HG02840 (cell line): ENCODE measurements at regions not wholly inside any gene's neighbourhood (a gene's known extent, or its start where the extent isn't known, plus 50 kb on each side); places are given as distances from the start of the nearest gene placed in this dataset.
"Not testable (repeated sequence)": the region's sequence is repeated elsewhere in the genome, so short reads cannot be mapped to it uniquely, and the experiment has no call there.

ENCODE experiments used
- ATAC-seq: cut with Tn5 transposase; IDR thresholded peaks from one replicate; pipeline ENCODE4 v1.9.1; 2021; ENCODE audit warnings: mild to moderate bottlenecking, moderate library complexity, moderate number of reproducible peaks; ENCODE audit not compliant: unreplicated experiment, low FRiP score

- ATAC-seq, result no peak
Observed at GRCh38 chr18:47729356-47729755, 201.1 kb downstream of the SMAD2 start.

GRCh38 chr18:47728921-47729320 lies 201.5 kb downstream of the SMAD2 start:
- no peak for ATAC-seq

- no peak for ATAC-seq
Observed at GRCh38 chr18:47727409-47727808, 203.1 kb downstream of the SMAD2 start.

GRCh38 chr18:47726550-47726949 lies 203.9 kb downstream of the SMAD2 start:
- ATAC-seq, result no peak

- ATAC-seq, result no peak
Observed at GRCh38 chr18:47725656-47726055, 204.8 kb downstream of the SMAD2 start.

- ATAC-seq, result no peak
Observed at GRCh38 chr18:47724186-47724975, 206.1 kb downstream of the SMAD2 start.

- ATAC-seq, result no peak
Observed at GRCh38 chr18:47721876-47722275, 208.6 kb downstream of the SMAD2 start.

- no peak for ATAC-seq
Observed at GRCh38 chr18:47720741-47721140, 209.7 kb downstream of the SMAD2 start.

- ATAC-seq, result no peak
Observed at GRCh38 chr18:47719096-47719780, 211.2 kb downstream of the SMAD2 start.

GRCh38 chr18:47718646-47719045 lies 211.8 kb downstream of the SMAD2 start:
- no peak for ATAC-seq

- ATAC-seq, result no peak
Observed at GRCh38 chr18:47717257-47717656, 213.2 kb downstream of the SMAD2 start.

- no peak for ATAC-seq
Observed at GRCh38 chr18:47716632-47717185, 213.8 kb downstream of the SMAD2 start.

GRCh38 chr18:47710451-47710850 lies 220.0 kb downstream of the SMAD2 start:
- ATAC-seq, result no peak

GRCh38 chr18:47709556-47709955 lies 220.9 kb downstream of the SMAD2 start:
- no peak for ATAC-seq

GRCh38 chr18:47708206-47708605 lies 222.3 kb downstream of the SMAD2 start:
- no peak for ATAC-seq

GRCh38 chr18:47701134-47701533 lies 229.3 kb downstream of the SMAD2 start:
- ATAC-seq, result no peak

- ATAC-seq, result no peak
Observed at GRCh38 chr18:47696870-47697269, 233.6 kb downstream of the SMAD2 start.

GRCh38 chr18:47691611-47692010 lies 238.8 kb downstream of the SMAD2 start:
- ATAC-seq, result no peak

GRCh38 chr18:47690778-47691177 lies 239.7 kb downstream of the SMAD2 start:
- ATAC-seq, result not testable (repeated sequence)

- ATAC-seq, result no peak
Observed at GRCh38 chr18:47689371-47689770, 241.1 kb downstream of the SMAD2 start.

GRCh38 chr18:47686806-47687205 lies 243.7 kb downstream of the SMAD2 start:
- no peak for ATAC-seq

GRCh38 chr18:47683774-47684173 lies 246.7 kb downstream of the SMAD2 start:
- ATAC-seq, result no peak
